ENCODE measurements at regions not wholly inside any gene's neighbourhood (a gene's known extent, or its start where the extent isn't known, plus 50 kb on each side); places are given as distances from the start of the nearest gene placed in this dataset.

- no peak for DNase-seq (ENCODE audit: low spot score)
- TF ChIP-seq CTCF (IDR thresholded peaks at IDR 0.05), result no peak
- H3K27ac ChIP-seq, result no peak overlapping the region
- H3K4me3 ChIP-seq, result no peak overlapping the region
Observed at GRCh38 chr6:21429291-21429690, 164.3 kb upstream of the SOX4 start.

GRCh38 chr6:21431526-21431925 lies 162.0 kb upstream of the SOX4 start:
- Histone ChIP-seq H3K27ac (no peak overlapping the region), H3K4me3 (no peak overlapping the region)
- TF ChIP-seq CTCF (IDR thresholded peaks at IDR 0.05), result no peak
- no peak for DNase-seq (ENCODE audit: low spot score)

GRCh38 chr6:21436625-21437024 lies 156.9 kb upstream of the SOX4 start:
- no peak for DNase-seq (ENCODE audit: low spot score)
- Histone ChIP-seq H3K27ac (no peak overlapping the region), H3K4me3 (no peak overlapping the region)
- TF ChIP-seq CTCF (IDR thresholded peaks at IDR 0.05), result no peak

GRCh38 chr6:21437581-21437980 lies 156.0 kb upstream of the SOX4 start:
- no peak overlapping the region for H3K27ac ChIP-seq
- TF ChIP-seq CTCF (IDR thresholded peaks at IDR 0.05), result no peak
- H3K4me3 ChIP-seq, result no peak overlapping the region
- DNase-seq (ENCODE audit: low spot score), result no peak

- no peak for DNase-seq (ENCODE audit: low spot score)
- H3K27ac ChIP-seq, result no peak overlapping the region
- no peak overlapping the region for H3K4me3 ChIP-seq
- TF ChIP-seq CTCF (IDR thresholded peaks at IDR 0.05), result no peak
Observed at GRCh38 chr6:21438237-21438985, 155.1 kb upstream of the SOX4 start.

GRCh38 chr6:21438986-21439352 lies 154.6 kb upstream of the SOX4 start:
- H3K27ac ChIP-seq, result no peak overlapping the region
- DNase-seq (ENCODE audit: low spot score), result no peak
- no peak for TF ChIP-seq CTCF (IDR thresholded peaks at IDR 0.05)
- no peak overlapping the region for H3K4me3 ChIP-seq

GRCh38 chr6:21441386-21441785 lies 152.2 kb upstream of the SOX4 start:
- TF ChIP-seq CTCF (IDR thresholded peaks at IDR 0.05), result no peak
- Histone ChIP-seq H3K4me3 (no peak overlapping the region), H3K27ac (no peak overlapping the region)
- no peak for DNase-seq (ENCODE audit: low spot score)

Measured in coronary artery (tissue), 2 donors.